CD14-positive monocyte (primary cell): ENCODE measurements at regions not wholly inside any gene's neighbourhood (a gene's known extent, or its start where the extent isn't known, plus 50 kb on each side); places are given as distances from the start of the nearest gene placed in this dataset.

Experiments used
- DNase-seq, 3 donors: peaks; one replicate each; pipeline ENCODE4 v3.0.0-alpha.2; 2011 to 2022
- H2AFZ ChIP-seq: 2 replicates; pipeline ENCODE4 v1.6.0; 2012; ENCODE audit warnings: mild to moderate bottlenecking, low read depth, low read length, inconsistent platforms; ENCODE audit not compliant: insufficient read depth, poor library complexity, severe bottlenecking
- H3K27ac ChIP-seq, 2 donors: 1 replicate in 1 of 2; 2 replicates in 1 of 2; pipeline ENCODE4 v1.5.1; 2012 to 2013; ENCODE audit warnings: low read length in 2 of 2, control low read depth in 1 of 2, inconsistent platforms in 1 of 2, low read depth in 1 of 2, mild to moderate bottlenecking in 1 of 2
- H3K27me3 ChIP-seq, 2 donors: one replicate each; pipeline versions ENCODE4 v1.6.0 to v1.6.1; 2011 to 2013; ENCODE audit warnings: low read length in 2 of 2; ENCODE audit not compliant: control insufficient read depth in 2 of 2, insufficient read depth in 2 of 2
- H3K36me3 ChIP-seq, 2 donors: replicated peaks in 1 of 2; 1 replicate in 1 of 2; 2 replicates in 1 of 2; pipeline versions ENCODE4 v1.5.1 to v1.6.1; 2012 to 2013; ENCODE audit warnings: low read length in 2 of 2, control low read depth in 1 of 2, inconsistent platforms in 1 of 2, mild to moderate bottlenecking in 1 of 2; ENCODE audit not compliant: insufficient read depth in 2 of 2, control insufficient read depth in 1 of 2
- H3K4me1 ChIP-seq, 2 donors: 1 replicate in 1 of 2; 2 replicates in 1 of 2; pipeline versions ENCODE4 v1.5.1 to v1.6.1; 2012 to 2013; ENCODE audit warnings: low read length in 2 of 2, control low read depth in 1 of 2, inconsistent platforms in 1 of 2, mild to moderate bottlenecking in 1 of 2, moderate library complexity in 1 of 2; ENCODE audit not compliant: insufficient read depth in 2 of 2, control insufficient read depth in 1 of 2
- H3K4me2 ChIP-seq: replicated peaks from 2 replicates; pipeline ENCODE3; 2012; ENCODE audit warnings: low read length, moderate library complexity, mild to moderate bottlenecking; ENCODE audit not compliant: poor library complexity, severe bottlenecking; ENCODE audit errors: extremely low read depth
- H3K4me3 ChIP-seq, 3 experiments: fragments of 200-600 bp in 1 of 3; sonication (generic) in 1 of 3; replicated peaks in 1 of 3; 1 replicate in 2 of 3; 2 replicates in 1 of 3; pipeline ENCODE4 v1.5.1; 2011 to 2013; ENCODE audit warnings: low read length in 3 of 3, mild to moderate bottlenecking in 3 of 3, control low read depth in 2 of 3, low read depth in 2 of 3, inconsistent platforms in 1 of 3, moderate library complexity in 1 of 3
- H3K79me2 ChIP-seq: 2 replicates; pipeline ENCODE4 v1.6.0; 2012; ENCODE audit warnings: mild to moderate bottlenecking, control low read depth, inconsistent platforms, low read length, moderate library complexity; ENCODE audit not compliant: insufficient read depth
- H3K9ac ChIP-seq: 2 replicates; pipeline ENCODE4 v1.6.0; 2017; ENCODE audit warnings: low read length, mild to moderate bottlenecking; ENCODE audit not compliant: insufficient read depth, poor library complexity, severe bottlenecking
- H3K9me3 ChIP-seq, 2 donors: replicated peaks in 1 of 2; 1 replicate in 1 of 2; 2 replicates in 1 of 2; pipeline versions ENCODE4 v1.5.1 to v1.6.1; 2012 to 2013; ENCODE audit warnings: low read length in 2 of 2, control low read depth in 1 of 2; ENCODE audit not compliant: control insufficient read depth in 1 of 2, insufficient read depth in 1 of 2
- H4K20me1 ChIP-seq: 2 replicates; pipeline ENCODE4 v1.6.0; 2012; ENCODE audit warnings: mild to moderate bottlenecking, low read length, control low read depth, moderate library complexity; ENCODE audit not compliant: insufficient read depth
- H3K27ac Mint-ChIP-seq, 7 donors: one replicate each; pipeline ENCODE4 v1.8.0; 2020; ENCODE audit warnings: mild to moderate bottlenecking in 7 of 7, mixed read lengths in 7 of 7, moderate library complexity in 6 of 7, inconsistent platforms in 2 of 7
- H3K27me3 Mint-ChIP-seq, 3 donors: one replicate each; pipeline ENCODE4 v1.8.0; 2021 to 2022; ENCODE audit warnings: low read depth in 3 of 3, mild to moderate bottlenecking in 3 of 3, mixed read lengths in 3 of 3, moderate library complexity in 3 of 3, inconsistent platforms in 1 of 3
- H3K36me3 Mint-ChIP-seq, 2 donors: one replicate each; pipeline ENCODE4 v1.8.0; 2020; ENCODE audit warnings: mixed read lengths in 2 of 2, inconsistent platforms in 1 of 2, mild to moderate bottlenecking in 1 of 2
- H3K4me1 Mint-ChIP-seq: one replicate; pipeline ENCODE4 v1.8.0; 2020; ENCODE audit warnings: mild to moderate bottlenecking, mixed read lengths
- H3K4me3 Mint-ChIP-seq, 2 donors: one replicate each; pipeline ENCODE4 v1.8.0; 2020; ENCODE audit warnings: mild to moderate bottlenecking in 2 of 2, mixed read lengths in 2 of 2, moderate library complexity in 1 of 2
- H3K9me3 Mint-ChIP-seq, 7 donors: one replicate each; pipeline ENCODE4 v1.8.0; 2020 to 2022; ENCODE audit warnings: mixed read lengths in 7 of 7, mild to moderate bottlenecking in 6 of 7, moderate library complexity in 6 of 7, inconsistent platforms in 2 of 7
- CTCF ChIP-seq: fragments of 200-600 bp; IDR thresholded peaks from one replicate; pipeline ENCODE4 v1.8.0; 2022; ENCODE audit warnings: antibody characterized with exemption, mild to moderate bottlenecking
- WGBS: methylation state at CpG from one replicate; pipeline ENCODE4 v1.1.5; 2013; ENCODE audit warnings: missing lambda C conversion rate; ENCODE audit not compliant: insufficient coverage; 5-methylcytosine and 5-hydroxymethylcytosine counted together
- intact Hi-C, 2 donors: fragments of 100-400 bp; cut with micrococcal nuclease; formaldehyde crosslinking; loops; one replicate each; pipeline versions ENCODE4 v1.15.0 to v1.15.1; 2023

- Histone ChIP-seq H3K27ac (no peak overlapping the region), H3K9me3 (peaks cover 0 to 6% of the 10 kb centered on the region in 2 donors), H3K4me1 (no peaks in the 10 kb centered on the region), H4K20me1 (no peaks in the 10 kb centered on the region), H3K4me3 (no peak overlapping the region), H3K79me2 (no peaks in the 10 kb centered on the region), H3K9ac (no peak overlapping the region), H3K27me3 (no peaks in the 10 kb centered on the region), H2AFZ (no peak overlapping the region), H3K4me2 (no peak overlapping the region), H3K36me3 (no peaks in the 10 kb centered on the region)
- WGBS: 100% methylated on average over 1 of the region's 1 CpG
- intact Hi-C loops: no loop called here
- Mint-ChIP-seq H3K27ac (no peak overlapping the region), H3K9me3 (peaks cover 0 to 9% (median 7%) of the 10 kb centered on the region in 7 donors), H3K4me1 (no peaks in the 10 kb centered on the region), H3K36me3 (no peaks in the 10 kb centered on the region), H3K27me3 (peaks cover 0 to 2% (median 0%) of the 10 kb centered on the region in 3 donors), H3K4me3 (no peak overlapping the region)
- no peak for DNase-seq
- TF ChIP-seq CTCF: no peak
These were observed 119.2 kb downstream of the ETNK1 start for GRCh38 chr12:22744197-22744596.

GRCh38 chr12:22746720-22747119 is 121.7 kb downstream of the ETNK1 start:
- TF ChIP-seq CTCF: no peak
- H3K4me3 Mint-ChIP-seq: no peak overlapping the region
- H3K9me3 Mint-ChIP-seq: peaks cover 0 to 11% (median 5%) of the 10 kb centered on the region in 7 donors
- H3K4me1 Mint-ChIP-seq: no peaks in the 10 kb centered on the region
- Histone ChIP-seq H2AFZ (no peak overlapping the region), H4K20me1 (no peaks in the 10 kb centered on the region), H3K27ac (no peak overlapping the region), H3K9me3 (peaks cover 0 to 8% of the 10 kb centered on the region in 2 donors), H3K36me3 (no peaks in the 10 kb centered on the region), H3K79me2 (no peaks in the 10 kb centered on the region), H3K4me1 (no peaks in the 10 kb centered on the region), H3K4me2 (no peak overlapping the region), H3K9ac (no peak overlapping the region), H3K27me3 (no peaks in the 10 kb centered on the region), H3K4me3 (no peak overlapping the region)
- H3K27ac Mint-ChIP-seq: no peak overlapping the region
- no CpG with 5 or more reads among the region's 3 CpGs for WGBS
- DNase-seq: no peak
- intact Hi-C loops: no loop called here
- H3K36me3 Mint-ChIP-seq: no peaks in the 10 kb centered on the region
- peaks cover 0 to 3% (median 2%) of the 10 kb centered on the region in 3 donors for H3K27me3 Mint-ChIP-seq
